ENCODE measurements at regions not wholly inside any gene's neighbourhood (a gene's known extent, or its start where the extent isn't known, plus 50 kb on each side); places are given as distances from the start of the nearest gene placed in this dataset.

DNA sequence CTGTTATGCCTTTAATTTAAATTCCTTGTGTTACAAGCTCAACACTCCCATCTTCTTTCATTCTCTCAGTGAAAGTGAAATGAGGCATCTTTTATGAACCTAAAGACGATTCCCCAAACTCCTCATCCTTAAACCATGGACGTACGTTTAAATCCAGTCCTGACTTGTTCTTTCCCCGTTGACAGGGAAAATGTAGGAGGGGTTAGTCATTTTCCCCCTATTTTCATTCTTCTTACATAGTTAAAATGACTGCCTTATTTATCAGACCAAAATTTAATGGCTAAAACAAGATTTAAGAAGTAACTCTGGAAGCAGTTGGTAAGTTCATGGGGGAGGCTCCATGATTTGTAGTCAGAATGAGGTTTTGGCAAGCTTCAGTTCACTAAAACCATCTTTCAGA lies 134.9 kb downstream of the KCNA5 start:
- TF ChIP-seq POLR2A (IDR thresholded peaks at IDR 0.05; ENCODE audit: low read depth, low read length): no peak
- no peak for TF ChIP-seq POLR2AphosphoS5 (IDR thresholded peaks at IDR 0.05; ENCODE audit: insufficient read depth, low read depth, low read length)
- TF ChIP-seq, protein P1, sequence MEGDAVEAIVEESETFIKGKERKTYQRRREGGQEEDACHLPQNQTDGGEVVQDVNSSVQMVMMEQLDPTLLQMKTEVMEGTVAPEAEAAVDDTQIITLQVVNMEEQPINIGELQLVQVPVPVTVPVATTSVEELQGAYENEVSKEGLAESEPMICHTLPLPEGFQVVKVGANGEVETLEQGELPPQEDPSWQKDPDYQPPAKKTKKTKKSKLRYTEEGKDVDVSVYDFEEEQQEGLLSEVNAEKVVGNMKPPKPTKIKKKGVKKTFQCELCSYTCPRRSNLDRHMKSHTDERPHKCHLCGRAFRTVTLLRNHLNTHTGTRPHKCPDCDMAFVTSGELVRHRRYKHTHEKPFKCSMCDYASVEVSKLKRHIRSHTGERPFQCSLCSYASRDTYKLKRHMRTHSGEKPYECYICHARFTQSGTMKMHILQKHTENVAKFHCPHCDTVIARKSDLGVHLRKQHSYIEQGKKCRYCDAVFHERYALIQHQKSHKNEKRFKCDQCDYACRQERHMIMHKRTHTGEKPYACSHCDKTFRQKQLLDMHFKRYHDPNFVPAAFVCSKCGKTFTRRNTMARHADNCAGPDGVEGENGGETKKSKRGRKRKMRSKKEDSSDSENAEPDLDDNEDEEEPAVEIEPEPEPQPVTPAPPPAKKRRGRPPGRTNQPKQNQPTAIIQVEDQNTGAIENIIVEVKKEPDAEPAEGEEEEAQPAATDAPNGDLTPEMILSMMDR (IDR thresholded peaks at IDR 0.05; ENCODE audit: extremely low read depth in 1 of 2, insufficient read depth in 1 of 2, low read depth in 1 of 2, low read length in 2 of 2): no peak
- TF ChIP-seq, protein P2, sequence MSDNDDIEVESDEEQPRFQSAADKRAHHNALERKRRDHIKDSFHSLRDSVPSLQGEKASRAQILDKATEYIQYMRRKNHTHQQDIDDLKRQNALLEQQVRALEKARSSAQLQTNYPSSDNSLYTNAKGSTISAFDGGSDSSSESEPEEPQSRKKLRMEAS (IDR thresholded peaks at IDR 0.05; ENCODE audit: insufficient read depth, insufficient read length): no peak
- no peak for TF ChIP-seq EZH2 (IDR thresholded peaks at IDR 0.05; ENCODE audit: borderline replicate concordance, low read depth, low read length, severe bottlenecking)
- no peak for TF ChIP-seq FOS (IDR thresholded peaks at IDR 0.05; ENCODE audit: borderline replicate concordance, insufficient read depth, low read length)
- TF ChIP-seq MYC (IDR thresholded peaks at IDR 0.05; ENCODE audit: low read depth, low read length): no peak

Measured in endothelial cell of umbilical vein (primary cell).